RWPE2 (cell line): ENCODE measurements at regions not wholly inside any gene's neighbourhood (a gene's known extent, or its start where the extent isn't known, plus 50 kb on each side); places are given as distances from the start of the nearest gene placed in this dataset.

Source experiments
- ATAC-seq: fragments of 200-7000 bp; cut with Tn5 transposase; 3 replicates; pipeline ENCODE4 v1.9.1; 2021; ENCODE audit warnings: low read depth
- DNase-seq: peaks from one replicate; pipeline ENCODE4 v3.0.0-alpha.2; 2020; ENCODE audit warnings: low spot score
- H3K27ac ChIP-seq: fragments of 450-650 bp; 2 replicates; pipeline ENCODE4 v1.5.1; 2017; ENCODE audit warnings: mild to moderate bottlenecking; ENCODE audit not compliant: poor library complexity, severe bottlenecking
- H3K27me3 ChIP-seq: fragments of 250-450 bp; sonication (Bioruptor Pico); 2 replicates; pipeline ENCODE4 v1.5.1; 2021; ENCODE audit warnings: mild to moderate bottlenecking, moderate library complexity; ENCODE audit not compliant: insufficient read depth, poor library complexity, severe bottlenecking
- H3K36me3 ChIP-seq: fragments of 250-450 bp; sonication (Bioruptor Pico); 2 replicates; pipeline ENCODE4 v1.5.1; 2020; ENCODE audit warnings: low read depth, mild to moderate bottlenecking, moderate library complexity
- H3K4me1 ChIP-seq: fragments of 250-450 bp; sonication (Bioruptor Pico); 2 replicates; pipeline ENCODE4 v1.5.1; 2021; ENCODE audit warnings: mild to moderate bottlenecking, moderate library complexity; ENCODE audit not compliant: insufficient read depth, poor library complexity, severe bottlenecking
- H3K4me3 ChIP-seq: fragments of 250-450 bp; sonication (Bioruptor Pico); 2 replicates; pipeline ENCODE4 v1.5.1; 2021; ENCODE audit warnings: mild to moderate bottlenecking, moderate library complexity; ENCODE audit not compliant: severe bottlenecking
- H3K9me3 ChIP-seq: fragments of 250-450 bp; sonication (Bioruptor Pico); 2 replicates; pipeline ENCODE4 v1.5.1; 2021; ENCODE audit warnings: mild to moderate bottlenecking, moderate library complexity; ENCODE audit not compliant: severe bottlenecking
- TF ChIP-seq, protein P1 (sequence below): fragments of 450-650 bp; IDR thresholded peaks from one replicate; pipeline ENCODE4 v1.5.1; 2017; ENCODE audit warnings: mild to moderate bottlenecking, moderate library complexity; ENCODE audit not compliant: poor library complexity, severe bottlenecking

DNA sequence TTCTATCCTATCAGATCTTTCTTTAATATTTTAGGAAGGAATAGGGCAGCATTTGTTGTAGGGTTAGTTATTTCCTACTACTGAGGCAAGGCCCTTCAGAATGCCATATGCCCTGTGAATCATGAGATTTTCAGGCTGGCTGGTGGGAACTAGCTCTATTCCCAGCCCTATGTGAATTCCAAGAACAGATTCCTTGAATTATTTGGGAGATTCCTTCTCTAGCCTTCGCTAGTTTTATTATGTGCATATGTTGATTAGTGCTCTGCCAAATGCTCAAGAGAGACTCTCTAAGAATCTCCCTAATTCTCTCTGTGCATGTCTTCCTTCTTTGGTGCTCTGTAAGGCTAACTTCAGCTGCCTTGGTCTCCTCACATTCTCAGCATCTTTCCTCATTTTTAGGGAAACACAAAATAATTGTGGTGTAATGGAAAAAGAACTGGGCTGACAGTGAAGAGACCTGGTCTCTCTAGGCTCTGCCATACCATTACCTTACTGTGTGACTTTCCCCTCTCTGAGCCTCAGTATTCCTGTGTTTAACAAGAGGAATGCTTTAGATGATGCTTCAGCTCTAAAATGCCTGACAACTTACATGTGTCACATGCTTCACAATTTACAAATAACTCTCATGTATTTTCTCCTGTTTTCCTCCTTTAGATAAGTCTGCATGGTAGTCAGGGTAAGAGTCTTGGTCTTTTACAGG, 79.7 kb downstream of the VMA21 start:
- Histone ChIP-seq H3K4me1 (no peaks in the 10 kb centered on the region), H3K27me3 (no peaks in the 10 kb centered on the region), H3K27ac (no peak overlapping the region), H3K4me3 (no peak overlapping the region), H3K9me3 (no peaks in the 10 kb centered on the region), H3K36me3 (no peaks in the 10 kb centered on the region)
- DNase-seq (no peak), ATAC-seq (no peak)
- TF ChIP-seq, protein P1, sequence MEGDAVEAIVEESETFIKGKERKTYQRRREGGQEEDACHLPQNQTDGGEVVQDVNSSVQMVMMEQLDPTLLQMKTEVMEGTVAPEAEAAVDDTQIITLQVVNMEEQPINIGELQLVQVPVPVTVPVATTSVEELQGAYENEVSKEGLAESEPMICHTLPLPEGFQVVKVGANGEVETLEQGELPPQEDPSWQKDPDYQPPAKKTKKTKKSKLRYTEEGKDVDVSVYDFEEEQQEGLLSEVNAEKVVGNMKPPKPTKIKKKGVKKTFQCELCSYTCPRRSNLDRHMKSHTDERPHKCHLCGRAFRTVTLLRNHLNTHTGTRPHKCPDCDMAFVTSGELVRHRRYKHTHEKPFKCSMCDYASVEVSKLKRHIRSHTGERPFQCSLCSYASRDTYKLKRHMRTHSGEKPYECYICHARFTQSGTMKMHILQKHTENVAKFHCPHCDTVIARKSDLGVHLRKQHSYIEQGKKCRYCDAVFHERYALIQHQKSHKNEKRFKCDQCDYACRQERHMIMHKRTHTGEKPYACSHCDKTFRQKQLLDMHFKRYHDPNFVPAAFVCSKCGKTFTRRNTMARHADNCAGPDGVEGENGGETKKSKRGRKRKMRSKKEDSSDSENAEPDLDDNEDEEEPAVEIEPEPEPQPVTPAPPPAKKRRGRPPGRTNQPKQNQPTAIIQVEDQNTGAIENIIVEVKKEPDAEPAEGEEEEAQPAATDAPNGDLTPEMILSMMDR, result no peak

DNA sequence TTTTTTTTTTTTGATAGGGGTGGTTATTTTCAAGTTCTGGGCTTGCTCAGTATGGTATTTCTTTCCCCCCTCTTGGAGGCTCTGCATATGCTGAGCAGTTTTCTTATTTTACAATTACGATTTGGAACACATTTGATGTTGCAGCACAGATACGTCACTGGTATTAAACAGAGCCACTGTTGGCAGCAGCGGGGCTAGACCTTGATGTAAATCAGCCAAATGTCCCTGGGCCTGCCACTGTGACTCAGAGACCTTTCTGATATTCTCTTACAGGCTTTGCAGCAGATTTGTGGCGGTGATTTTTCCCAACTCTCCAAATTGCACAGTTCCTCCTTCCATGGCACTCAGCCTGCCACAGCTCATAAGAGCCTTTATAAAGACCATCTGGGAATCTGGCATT, 81.1 kb downstream of the VMA21 start:
- no peaks in the 10 kb centered on the region for H3K27me3 ChIP-seq
- no peak for ATAC-seq
- H3K4me3 ChIP-seq, result no peak overlapping the region

DNA sequence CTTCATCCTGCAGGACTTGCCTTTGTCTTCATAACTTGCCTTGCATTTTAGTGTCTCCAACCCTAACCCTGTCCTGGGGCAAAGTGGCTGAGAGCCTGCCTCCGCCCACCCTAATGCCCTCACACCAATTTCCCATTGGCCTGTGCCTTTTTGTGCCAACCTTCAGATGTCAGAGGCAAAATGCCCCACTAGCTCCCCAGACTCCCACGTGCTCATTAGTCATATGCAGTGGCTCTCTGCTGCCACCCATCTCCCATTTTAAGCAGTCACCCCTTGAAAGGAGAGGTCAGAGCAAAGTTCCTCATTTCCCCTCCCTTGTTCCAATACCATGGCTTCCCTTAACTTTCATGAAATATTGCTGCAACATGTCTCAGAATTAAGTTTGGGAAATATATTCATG, 74.8 kb upstream of the PASD1 start:
- DNase-seq, result no peak
- no peak for ATAC-seq
- Histone ChIP-seq H3K4me1 (no peaks in the 10 kb centered on the region), H3K27ac (no peak overlapping the region), H3K36me3 (no peaks in the 10 kb centered on the region), H3K27me3 (no peaks in the 10 kb centered on the region), H3K9me3 (no peaks in the 10 kb centered on the region), H3K4me3 (no peak overlapping the region)
- TF ChIP-seq, protein P1, result peak; percentile 38

More for the DNA sequence above, 81.1 kb downstream of the VMA21 start:
- H3K36me3 ChIP-seq, result no peaks in the 10 kb centered on the region
- no peak for DNase-seq
- H3K9me3 ChIP-seq, result no peaks in the 10 kb centered on the region
- TF ChIP-seq, protein P1, result no peak
- H3K27ac ChIP-seq, result no peak overlapping the region
- H3K4me1 ChIP-seq, result no peaks in the 10 kb centered on the region

DNA sequence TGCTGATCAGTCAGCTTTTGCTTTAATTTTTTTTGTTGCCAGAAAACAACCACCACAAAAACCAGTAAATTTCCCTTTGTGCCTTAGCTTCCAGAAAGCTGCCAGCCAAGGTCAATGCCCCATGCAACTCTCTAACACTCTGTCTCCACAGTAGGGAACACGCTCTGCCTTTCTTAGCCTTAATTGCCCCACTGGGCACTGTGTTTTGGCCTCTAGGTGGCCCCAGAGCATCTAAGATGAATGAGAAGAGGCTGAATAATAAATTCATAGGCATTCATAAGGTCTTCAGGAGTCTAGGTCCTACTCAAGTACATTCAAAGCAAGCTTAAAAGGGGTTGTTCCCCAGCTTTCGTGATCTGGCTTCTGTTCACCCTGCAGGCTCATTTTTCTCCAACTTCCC, 57.7 kb upstream of the PASD1 start:
- H3K27me3 ChIP-seq, result no peaks in the 10 kb centered on the region
- H3K4me1 ChIP-seq, result no peaks in the 10 kb centered on the region
- DNase-seq (no peak), ATAC-seq (peak; percentile 66)
- no peak overlapping the region for H3K4me3 ChIP-seq
- TF ChIP-seq, protein P1, result peak; percentile 37
- H3K27ac ChIP-seq, result no peak overlapping the region
- no peaks in the 10 kb centered on the region for H3K9me3 ChIP-seq
- H3K36me3 ChIP-seq, result no peaks in the 10 kb centered on the region

DNA sequence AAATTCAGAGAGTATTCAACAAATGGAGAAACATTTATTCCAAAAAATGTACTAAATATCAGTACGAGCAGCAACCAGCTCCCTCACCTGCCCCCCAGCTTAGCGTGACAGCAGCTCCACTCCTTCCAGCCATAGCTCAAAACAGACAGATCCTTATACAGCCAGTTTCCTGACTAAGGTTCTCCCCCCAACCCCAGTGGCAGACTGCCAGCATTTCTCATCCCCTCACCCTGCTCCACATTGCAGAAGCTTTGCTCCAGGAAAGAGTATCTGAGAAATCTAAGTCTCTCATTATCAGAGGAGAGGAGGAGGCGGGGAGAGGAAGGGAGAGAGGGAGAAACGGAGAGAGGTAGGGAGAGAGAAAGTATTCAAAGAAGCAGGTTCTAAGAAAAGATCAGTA, 53.3 kb upstream of the PASD1 start:
- no peak for DNase-seq
- TF ChIP-seq, protein P1, result no peak
- no peaks in the 10 kb centered on the region for H3K4me1 ChIP-seq

More for the DNA sequence above, 53.3 kb upstream of the PASD1 start:
- no peak for ATAC-seq
- Histone ChIP-seq H3K9me3 (no peaks in the 10 kb centered on the region), H3K27me3 (no peaks in the 10 kb centered on the region), H3K36me3 (no peaks in the 10 kb centered on the region), H3K4me3 (no peak overlapping the region), H3K27ac (no peak overlapping the region)
